GM12878 (cell line): ENCODE measurements at regions not wholly inside any gene's neighbourhood (a gene's known extent, or its start where the extent isn't known, plus 50 kb on each side); places are given as distances from the start of the nearest gene placed in this dataset.

Experiments used
- ATAC-seq: fragments of 200-7000 bp; cut with Tn5 transposase; 3 replicates; pipeline ENCODE4 v1.9.1; 2020; ENCODE audit warnings: mild to moderate bottlenecking, moderate library complexity
- BruUV-seq: library from RNA; stranded (reverse); fragments of 400-500 nt; replicated peaks from 2 replicates; lab custom pipeline; 2021; lab: Mats Ljungman, UMichigan
- CTCF ChIA-PET: fragments of 300-600 bp; sonication (Branson Sonifier 250); formaldehyde crosslinking; extraction: SDS; loops from one replicate; lab custom pipeline; 2021; ENCODE audit warnings: inconsistent platforms; lab: Yijun Ruan, JAX
- POLR2A ChIA-PET: fragments of 350-600 bp; formaldehyde crosslinking; extraction: SDS; loops from one replicate; lab custom pipeline; 2021; ENCODE audit warnings: inconsistent platforms; lab: Charles Lee
- RAD21 ChIA-PET: fragments of 300-600 bp; sonication (Branson Sonifier 250); formaldehyde crosslinking; loops from one replicate; lab custom pipeline; 2023; ENCODE audit warnings: antibody characterized with exemption; ENCODE audit not compliant: unreplicated experiment; lab: Charles Lee
- SMC1A ChIA-PET: fragments of 300-600 bp; sonication (Branson Sonifier 250); formaldehyde crosslinking; loops from one replicate; lab custom pipeline; 2023; ENCODE audit not compliant: unreplicated experiment, uncharacterized antibody; lab: Charles Lee
- DNase-seq: peaks from one replicate; pipeline ENCODE4 v3.0.0-alpha.2; 2011; ENCODE audit warnings: low read depth, low spot score
- FAIRE-seq: peaks from 3 replicates; lab custom pipeline; 2011; peaks lifted over from hg19 to GRCh38; lab: Jason Lieb, UNC
- H2AFZ ChIP-seq: 2 replicates; pipeline ENCODE4 v1.6.0; 2011; ENCODE audit warnings: low read depth, low read length, control low read depth; ENCODE audit not compliant: control insufficient read depth
- H3K27ac ChIP-seq: 2 replicates; pipeline ENCODE4 v1.5.1; 2011; ENCODE audit warnings: control low read depth; ENCODE audit not compliant: control insufficient read depth, insufficient read depth
- H3K27me3 ChIP-seq, 2 experiments: replicated peaks in 1 of 2; 2 replicates each; pipeline versions ENCODE4 v1.6.0 to v1.6.1; 2011; ENCODE audit warnings: low read length in 1 of 2; ENCODE audit not compliant: control insufficient read depth in 2 of 2, insufficient read depth in 2 of 2
- H3K36me3 ChIP-seq, 2 experiments: 2 replicates each; pipeline ENCODE4 v1.5.1; 2011; ENCODE audit warnings: low read length in 1 of 2; ENCODE audit not compliant: control insufficient read depth in 2 of 2, insufficient read depth in 2 of 2
- H3K4me1 ChIP-seq: 2 replicates; pipeline ENCODE4 v1.6.1; 2011; ENCODE audit warnings: mild to moderate bottlenecking, low read length, moderate library complexity, mixed read lengths; ENCODE audit not compliant: control insufficient read depth, insufficient read depth
- H3K4me2 ChIP-seq: 2 replicates; pipeline ENCODE4 v1.6.0; 2011; ENCODE audit warnings: control low read depth; ENCODE audit not compliant: control insufficient read depth, insufficient read depth
- H3K4me3 ChIP-seq: fragments of 200-600 bp; sonication (generic); 2 replicates; pipeline ENCODE4 v1.5.1; 2016
- H3K79me2 ChIP-seq: 2 replicates; pipeline ENCODE4 v1.6.0; 2011; ENCODE audit warnings: low read length; ENCODE audit not compliant: control insufficient read depth, insufficient read depth
- H3K9ac ChIP-seq: 2 replicates; pipeline ENCODE4 v1.8.0; 2011; ENCODE audit warnings: low read length, control low read depth, mixed read lengths; ENCODE audit not compliant: control insufficient read depth, insufficient read depth
- H3K9me3 ChIP-seq: replicated peaks from 3 replicates; pipeline ENCODE4 v1.5.1; 2011; ENCODE audit warnings: mild to moderate bottlenecking, low read length; ENCODE audit not compliant: control insufficient read depth, insufficient read depth
- H4K20me1 ChIP-seq: 2 replicates; pipeline ENCODE4 v1.6.0; 2011; ENCODE audit not compliant: control insufficient read depth, insufficient read depth
- BACH1 ChIP-seq: fragments of 450-650 bp; IDR thresholded peaks from 2 replicates; pipeline ENCODE4 v1.6.1; 2017; ENCODE audit warnings: mild to moderate bottlenecking, borderline replicate concordance
- CBX5 ChIP-seq: sonication (generic); IDR thresholded peaks from 2 replicates; pipeline ENCODE4 v1.6.1; 2016; ENCODE audit warnings: low read depth, moderate library complexity, mild to moderate bottlenecking, inconsistent platforms
- DPF2 ChIP-seq: fragments of 450-650 bp; IDR thresholded peaks from 2 replicates; pipeline ENCODE4 v1.6.1; 2017; ENCODE audit warnings: mild to moderate bottlenecking
- HDGF ChIP-seq: fragments of 450-650 bp; IDR thresholded peaks from 2 replicates; pipeline ENCODE4 v1.6.1; 2016; ENCODE audit warnings: antibody characterized with exemption
- NFYB ChIP-seq: IDR thresholded peaks from 2 replicates; pipeline ENCODE4 v1.6.1; 2011; ENCODE audit warnings: low read depth, mild to moderate bottlenecking, low read length, improper control_type of control experiment, moderate library complexity; ENCODE audit not compliant: insufficient read depth
- POU2F2 ChIP-seq: IDR thresholded peaks from 3 replicates; pipeline ENCODE4 v1.6.1; 2011; ENCODE audit warnings: low read depth, mild to moderate bottlenecking, low read length, borderline replicate concordance
- RAD21 ChIP-seq: IDR thresholded peaks from 2 replicates; pipeline ENCODE4 v1.6.1; 2011; ENCODE audit warnings: mild to moderate bottlenecking, low read depth, low read length, moderate library complexity; ENCODE audit not compliant: insufficient read depth
- RCOR1 ChIP-seq: conservative IDR thresholded peaks from 2 replicates; pipeline ENCODE4 v1.6.1; 2012; ENCODE audit warnings: low read depth, low read length, improper control_type of control experiment
- SREBF2 ChIP-seq: IDR thresholded peaks from 2 replicates; pipeline ENCODE4 v1.6.1; 2012; ENCODE audit warnings: mild to moderate bottlenecking, low read length
- TAF1 ChIP-seq: IDR thresholded peaks from 2 replicates; pipeline ENCODE4 v1.6.1; 2011; ENCODE audit warnings: mild to moderate bottlenecking, low read depth, low read length, borderline replicate concordance
- TCF3 ChIP-seq: IDR thresholded peaks from 2 replicates; pipeline ENCODE4 v1.6.1; 2012; ENCODE audit warnings: low read depth, mild to moderate bottlenecking, low read length, borderline replicate concordance; ENCODE audit not compliant: insufficient read depth
- YBX1 ChIP-seq: fragments of 450-650 bp; IDR thresholded peaks from 2 replicates; pipeline ENCODE4 v1.6.1; 2016; ENCODE audit warnings: antibody characterized with exemption
- ZNF207 ChIP-seq: fragments of 450-650 bp; IDR thresholded peaks from 2 replicates; pipeline ENCODE4 v1.6.1; 2014; ENCODE audit warnings: antibody characterized with exemption, mild to moderate bottlenecking, borderline replicate concordance
- WGBS: methylation state at CpG from one replicate; pipeline ENCODE4 v1.1.6; 2016; ENCODE audit warnings: low lambda C conversion rate; ENCODE audit not compliant: insufficient replicate concordance, insufficient coverage; ENCODE audit errors: missing lambda C conversion rate; 5-methylcytosine and 5-hydroxymethylcytosine counted together
- in situ Hi-C: fragments of 300-500 bp; cut with MboI; formaldehyde crosslinking; loops from 9 replicates; pipeline ENCODE4 v1.14.3; 2018; ENCODE audit warnings: mixed read lengths
- intact Hi-C: fragments of 100-400 bp; cut with micrococcal nuclease; formaldehyde crosslinking; loops from one replicate; pipeline ENCODE4 v1.14.2; 2022; ENCODE audit not compliant: unreplicated experiment
- TF ChIP-seq, protein P1 (sequence below): fragments of 450-650 bp; IDR thresholded peaks from 2 replicates; pipeline ENCODE4 v1.6.1; 2018; ENCODE audit warnings: mild to moderate bottlenecking, low read depth, moderate library complexity; ENCODE audit not compliant: partially characterized antibody
- TF ChIP-seq, protein P2 (sequence below): IDR thresholded peaks from 2 replicates; pipeline ENCODE4 v1.6.1; 2011; ENCODE audit warnings: low read depth, mild to moderate bottlenecking, low read length, moderate library complexity, borderline replicate concordance; ENCODE audit errors: extremely low read depth
- TF ChIP-seq, protein P3 (sequence below): IDR thresholded peaks from 2 replicates; pipeline ENCODE4 v1.6.1; 2012; ENCODE audit warnings: low read depth, low read length, improper control_type of control experiment

DNA sequence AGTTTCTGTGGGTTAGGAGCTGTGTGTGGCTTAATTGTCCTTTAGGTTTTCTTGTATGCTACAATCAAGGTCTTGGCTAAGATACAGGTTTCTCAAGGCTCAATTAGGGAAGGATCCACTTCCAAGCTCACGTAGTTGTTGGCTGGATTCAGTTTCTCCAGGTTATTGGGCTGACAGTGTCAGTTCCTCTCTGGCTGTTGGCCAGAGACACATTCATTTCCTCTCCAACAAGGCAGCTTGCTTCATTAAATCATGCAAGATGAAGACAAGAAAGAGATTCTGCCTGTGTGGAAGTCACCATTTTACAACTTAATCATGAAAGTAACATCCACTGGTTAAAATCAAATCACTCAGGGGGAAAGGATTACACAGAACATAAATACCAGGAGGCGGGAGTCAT is 275.7 kb upstream of the KIF2A start:
- H3K27me3 ChIP-seq: no peaks in the 10 kb centered on the region
- H3K79me2 ChIP-seq: no peaks in the 10 kb centered on the region
- ChIA-PET CTCF (no interaction called here), RAD21 (no interaction called here), SMC1A (no interaction called here), POLR2A (no interaction called here)
- no peak overlapping the region for H2AFZ ChIP-seq
- H3K9ac ChIP-seq: no peak overlapping the region
- no peaks in the 10 kb centered on the region for H3K4me1 ChIP-seq
- in situ Hi-C loops: no loop called here
- no peak overlapping the region for H3K27ac ChIP-seq
- WGBS: 0% methylated on average over 2 of the region's 2 CpGs
- no peak for FAIRE-seq
- intact Hi-C loops: no loop called here
- H3K9me3 ChIP-seq: no peaks in the 10 kb centered on the region
- no peak for ATAC-seq
- H3K4me2 ChIP-seq: no peak overlapping the region
- TF ChIP-seq TCF3 (no peak), CBX5 (no peak), BACH1 (no peak)
- TF ChIP-seq, protein P1, sequence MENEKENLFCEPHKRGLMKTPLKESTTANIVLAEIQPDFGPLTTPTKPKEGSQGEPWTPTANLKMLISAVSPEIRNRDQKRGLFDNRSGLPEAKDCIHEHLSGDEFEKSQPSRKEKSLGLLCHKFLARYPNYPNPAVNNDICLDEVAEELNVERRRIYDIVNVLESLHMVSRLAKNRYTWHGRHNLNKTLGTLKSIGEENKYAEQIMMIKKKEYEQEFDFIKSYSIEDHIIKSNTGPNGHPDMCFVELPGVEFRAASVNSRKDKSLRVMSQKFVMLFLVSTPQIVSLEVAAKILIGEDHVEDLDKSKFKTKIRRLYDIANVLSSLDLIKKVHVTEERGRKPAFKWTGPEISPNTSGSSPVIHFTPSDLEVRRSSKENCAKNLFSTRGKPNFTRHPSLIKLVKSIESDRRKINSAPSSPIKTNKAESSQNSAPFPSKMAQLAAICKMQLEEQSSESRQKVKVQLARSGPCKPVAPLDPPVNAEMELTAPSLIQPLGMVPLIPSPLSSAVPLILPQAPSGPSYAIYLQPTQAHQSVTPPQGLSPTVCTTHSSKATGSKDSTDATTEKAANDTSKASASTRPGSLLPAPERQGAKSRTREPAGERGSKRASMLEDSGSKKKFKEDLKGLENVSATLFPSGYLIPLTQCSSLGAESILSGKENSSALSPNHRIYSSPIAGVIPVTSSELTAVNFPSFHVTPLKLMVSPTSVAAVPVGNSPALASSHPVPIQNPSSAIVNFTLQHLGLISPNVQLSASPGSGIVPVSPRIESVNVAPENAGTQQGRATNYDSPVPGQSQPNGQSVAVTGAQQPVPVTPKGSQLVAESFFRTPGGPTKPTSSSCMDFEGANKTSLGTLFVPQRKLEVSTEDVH: no peak
- no peaks in the 10 kb centered on the region for H4K20me1 ChIP-seq
- H3K36me3 ChIP-seq: no peaks in the 10 kb centered on the region
- BruUV-seq: no TSS peak
- no peak for DNase-seq
- no peak overlapping the region for H3K4me3 ChIP-seq

DNA sequence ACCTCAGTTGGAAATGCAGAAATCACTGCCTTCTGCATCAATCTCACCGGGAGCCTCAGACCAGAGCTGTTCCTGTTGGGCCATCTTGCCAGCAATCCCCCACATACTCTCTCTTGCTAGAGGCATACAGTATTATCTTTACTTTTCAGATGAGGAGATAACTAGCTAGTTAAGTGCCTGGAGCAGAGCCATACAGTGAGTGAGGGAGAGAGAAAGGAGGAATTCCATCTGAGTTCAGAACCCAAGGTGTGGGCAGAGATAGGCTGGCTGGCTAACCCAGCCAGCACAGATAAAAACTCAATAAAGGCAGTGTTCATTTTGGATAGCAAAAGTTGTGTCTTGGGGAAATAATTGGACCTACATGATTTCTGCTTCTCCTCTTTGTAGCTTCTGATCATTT is 268.0 kb upstream of the KIF2A start:
- no peak for FAIRE-seq
- Histone ChIP-seq H3K79me2 (no peaks in the 10 kb centered on the region), H3K27me3 (no peaks in the 10 kb centered on the region), H2AFZ (no peak overlapping the region), H3K4me1 (no peaks in the 10 kb centered on the region), H3K27ac (no peak overlapping the region), H3K9me3 (no peaks in the 10 kb centered on the region), H3K36me3 (no peaks in the 10 kb centered on the region), H4K20me1 (no peaks in the 10 kb centered on the region), H3K4me2 (no peak overlapping the region), H3K9ac (no peak overlapping the region), H3K4me3 (no peak overlapping the region)
- ATAC-seq: no peak
- DNase-seq: no peak
- intact Hi-C loops: no loop called here
- BruUV-seq: no TSS peak
- in situ Hi-C loops: no loop called here
- CTCF ChIA-PET: no interaction called here
- POLR2A ChIA-PET: no interaction called here
- RAD21 ChIA-PET: no interaction called here
- SMC1A ChIA-PET: interaction anchor here (1.1 kb wide), 1 partner anchor 11 kb away, joined by 3 read pairs; no protein-coding TSS in a partner anchor
- no peak for TF ChIP-seq YBX1
- TF ChIP-seq, protein P2, sequence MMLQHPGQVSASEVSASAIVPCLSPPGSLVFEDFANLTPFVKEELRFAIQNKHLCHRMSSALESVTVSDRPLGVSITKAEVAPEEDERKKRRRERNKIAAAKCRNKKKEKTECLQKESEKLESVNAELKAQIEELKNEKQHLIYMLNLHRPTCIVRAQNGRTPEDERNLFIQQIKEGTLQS: no peak
- TF ChIP-seq SREBF2: no peak
- TF ChIP-seq, protein P3, sequence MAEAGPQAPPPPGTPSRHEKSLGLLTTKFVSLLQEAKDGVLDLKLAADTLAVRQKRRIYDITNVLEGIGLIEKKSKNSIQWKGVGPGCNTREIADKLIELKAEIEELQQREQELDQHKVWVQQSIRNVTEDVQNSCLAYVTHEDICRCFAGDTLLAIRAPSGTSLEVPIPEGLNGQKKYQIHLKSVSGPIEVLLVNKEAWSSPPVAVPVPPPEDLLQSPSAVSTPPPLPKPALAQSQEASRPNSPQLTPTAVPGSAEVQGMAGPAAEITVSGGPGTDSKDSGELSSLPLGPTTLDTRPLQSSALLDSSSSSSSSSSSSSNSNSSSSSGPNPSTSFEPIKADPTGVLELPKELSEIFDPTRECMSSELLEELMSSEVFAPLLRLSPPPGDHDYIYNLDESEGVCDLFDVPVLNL: no peak
- no peak for TF ChIP-seq DPF2
- no peak for TF ChIP-seq HDGF
- no peak for TF ChIP-seq NFYB
- no peak for TF ChIP-seq TAF1
- TF ChIP-seq RAD21: no peak
- TF ChIP-seq ZNF207: no peak
- TF ChIP-seq RCOR1: no peak
- TF ChIP-seq POU2F2: no peak
- WGBS: 0% methylated on average over 1 of the region's 1 CpG
